ENCODE measurements at regions not wholly inside any gene's neighbourhood (a gene's known extent, or its start where the extent isn't known, plus 50 kb on each side); places are given as distances from the start of the nearest gene placed in this dataset.
"Not testable (repeated sequence)": the region's sequence is repeated elsewhere in the genome, so short reads cannot be mapped to it uniquely, and the experiment has no call there.

- DNase-seq (no peak), ATAC-seq (no peak)
- in situ Hi-C loops (cut with MboI; ENCODE audit: low sequenced_read_pairs in 4 of 4), result loop anchor here in 3 of 4 donors (5.0 to 25.0 kb wide), 3 partner anchors 223 to 698 kb away; partner anchors contain the start of gene TTF2 (in 1 of the 3)
- Histone ChIP-seq H3K36me3 (no peaks in the 10 kb centered on the region), H3K4me1 (peaks cover 0 to 7% of the 10 kb centered on the region in 2 donors), H3K4me3 (no peak overlapping the region), H3K27me3 (no peaks in the 10 kb centered on the region), H3K27ac (no peak overlapping the region), H3K9me3 (no peaks in the 10 kb centered on the region)
- intact Hi-C loops (cut with DNase I; ENCODE audit: low total_unique reads), result no loop called here
- TF ChIP-seq, protein P1, sequence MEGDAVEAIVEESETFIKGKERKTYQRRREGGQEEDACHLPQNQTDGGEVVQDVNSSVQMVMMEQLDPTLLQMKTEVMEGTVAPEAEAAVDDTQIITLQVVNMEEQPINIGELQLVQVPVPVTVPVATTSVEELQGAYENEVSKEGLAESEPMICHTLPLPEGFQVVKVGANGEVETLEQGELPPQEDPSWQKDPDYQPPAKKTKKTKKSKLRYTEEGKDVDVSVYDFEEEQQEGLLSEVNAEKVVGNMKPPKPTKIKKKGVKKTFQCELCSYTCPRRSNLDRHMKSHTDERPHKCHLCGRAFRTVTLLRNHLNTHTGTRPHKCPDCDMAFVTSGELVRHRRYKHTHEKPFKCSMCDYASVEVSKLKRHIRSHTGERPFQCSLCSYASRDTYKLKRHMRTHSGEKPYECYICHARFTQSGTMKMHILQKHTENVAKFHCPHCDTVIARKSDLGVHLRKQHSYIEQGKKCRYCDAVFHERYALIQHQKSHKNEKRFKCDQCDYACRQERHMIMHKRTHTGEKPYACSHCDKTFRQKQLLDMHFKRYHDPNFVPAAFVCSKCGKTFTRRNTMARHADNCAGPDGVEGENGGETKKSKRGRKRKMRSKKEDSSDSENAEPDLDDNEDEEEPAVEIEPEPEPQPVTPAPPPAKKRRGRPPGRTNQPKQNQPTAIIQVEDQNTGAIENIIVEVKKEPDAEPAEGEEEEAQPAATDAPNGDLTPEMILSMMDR (IDR thresholded peaks at IDR 0.05 in 4 of 5, conservative IDR thresholded peaks at IDR 0.05 in 1 of 5), result no peak
- TF ChIP-seq POLR2A (IDR thresholded peaks at IDR 0.05), result no peak
Measured at GRCh38 chr1:117760069-117760468, 154.2 kb downstream of the TENT5C start.

GRCh38 chr1:117760485-117760884 lies 154.6 kb downstream of the TENT5C start:
- in situ Hi-C loops (cut with MboI; ENCODE audit: low sequenced_read_pairs in 4 of 4) (loop anchor here in 3 of 4 donors (5.0 to 25.0 kb wide), 3 partner anchors 223 to 698 kb away; partner anchors contain the start of gene TTF2 (in 1 of the 3)), intact Hi-C loops (cut with DNase I; ENCODE audit: low total_unique reads) (no loop called here)
- no peak for ATAC-seq
- no peak for DNase-seq
- TF ChIP-seq POLR2A (IDR thresholded peaks at IDR 0.05), result no peak
- TF ChIP-seq, protein P1 (IDR thresholded peaks at IDR 0.05 in 4 of 5, conservative IDR thresholded peaks at IDR 0.05 in 1 of 5), result no peak
- Histone ChIP-seq H3K4me1 (peaks cover 0 to 7% of the 10 kb centered on the region in 2 donors), H3K27ac (no peak overlapping the region), H3K36me3 (no peaks in the 10 kb centered on the region), H3K4me3 (no peak overlapping the region), H3K27me3 (no peaks in the 10 kb centered on the region), H3K9me3 (no peaks in the 10 kb centered on the region)

DNA sequence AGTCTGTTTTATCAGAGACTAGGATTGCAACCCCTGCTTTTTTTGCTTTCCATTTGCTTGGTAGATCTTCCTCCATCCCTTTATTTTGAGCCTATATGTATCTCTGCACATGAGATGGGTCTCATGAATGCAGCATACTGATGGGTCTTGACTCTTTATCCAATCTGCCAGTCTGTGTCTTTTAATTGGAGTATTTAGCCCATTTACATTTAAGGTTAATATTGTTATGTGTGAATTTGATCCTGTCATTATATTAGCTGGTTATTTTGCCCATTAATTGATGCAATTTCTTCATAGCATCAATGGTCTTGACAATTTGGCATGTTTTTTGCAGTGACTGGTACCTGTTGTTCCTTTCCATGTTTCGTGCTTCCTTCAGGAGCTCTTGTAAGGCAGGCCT lies 161.7 kb downstream of the GDAP2 start:
- intact Hi-C loops (cut with DNase I; ENCODE audit: low total_unique reads), result not testable (repeated sequence)
- in situ Hi-C loops (cut with MboI; ENCODE audit: low sequenced_read_pairs in 4 of 4), result loop anchor here in 1 of 4 donors (25.0 kb wide), 2 partner anchors 230 to 705 kb away; partner anchors contain the start of gene TTF2

GRCh38 chr1:117770981-117771531 lies 158.4 kb downstream of the GDAP2 start:
- no peaks in the 10 kb centered on the region for H3K4me1 ChIP-seq
- peaks cover 0 to 10% (median 3%) of the 10 kb centered on the region in 3 donors for H3K9me3 ChIP-seq
- intact Hi-C loops (cut with DNase I; ENCODE audit: low total_unique reads) (no loop called here), in situ Hi-C loops (cut with MboI; ENCODE audit: low sequenced_read_pairs in 4 of 4) (loop anchor here in 1 of 4 donors (25.0 kb wide), 2 partner anchors 234 to 709 kb away; partner anchors contain the start of gene TTF2)
- ATAC-seq, result no peak
- no peak overlapping the region for H3K4me3 ChIP-seq
- H3K27ac ChIP-seq, result no peak overlapping the region
- no peaks in the 10 kb centered on the region for H3K36me3 ChIP-seq
- TF ChIP-seq POLR2A (IDR thresholded peaks at IDR 0.05), result no peak
- TF ChIP-seq, protein P1 (IDR thresholded peaks at IDR 0.05 in 4 of 5, conservative IDR thresholded peaks at IDR 0.05 in 1 of 5), result no peak
- no peak for DNase-seq
- no peaks in the 10 kb centered on the region for H3K27me3 ChIP-seq

More for the DNA sequence above, 161.7 kb downstream of the GDAP2 start:
- not testable (repeated sequence) for H3K4me3 ChIP-seq, H3K9me3 ChIP-seq, H3K27ac ChIP-seq, DNase-seq, H3K27me3 ChIP-seq, H3K36me3 ChIP-seq, ATAC-seq, H3K4me1 ChIP-seq

- no peaks in the 10 kb centered on the region for H3K27me3 ChIP-seq
Measured at GRCh38 chr1:117779364-117779763, 150.1 kb downstream of the GDAP2 start.

More at GRCh38 chr1:117779364-117779763, 150.1 kb downstream of the GDAP2 start:
- no peak for TF ChIP-seq POLR2A (IDR thresholded peaks at IDR 0.05)
- no peak overlapping the region for H3K4me3 ChIP-seq
- no peaks in the 10 kb centered on the region for H3K9me3 ChIP-seq
- in situ Hi-C loops (cut with MboI; ENCODE audit: low sequenced_read_pairs in 4 of 4), result no loop called here
- no peak for DNase-seq
- intact Hi-C loops (cut with DNase I; ENCODE audit: low total_unique reads), result no loop called here
- no peak overlapping the region for H3K27ac ChIP-seq
- no peaks in the 10 kb centered on the region for H3K36me3 ChIP-seq
- peaks cover 11 to 13% of the 10 kb centered on the region in 2 donors for H3K4me1 ChIP-seq
- no peak for ATAC-seq

Measured in gastrocnemius medialis (tissue), 4 donors.